CD4-positive, CD25-positive, alpha-beta regulatory T cell (primary cell): ENCODE measurements at regions not wholly inside any gene's neighbourhood (a gene's known extent, or its start where the extent isn't known, plus 50 kb on each side); places are given as distances from the start of the nearest gene placed in this dataset.

ENCODE experiments used
- ATAC-seq, 2 donors: fragments of 150-1000 bp; cut with Tn5 transposase; one replicate each; pipeline ENCODE4 v1.10.0; 2021; ENCODE audit warnings: low read depth in 2 of 2, moderate number of reproducible peaks in 2 of 2, moderate library complexity in 1 of 2
- DNase-seq, 3 donors: peaks; one replicate each; pipeline versions ENCODE4 v3.0.0 to v3.0.0-alpha.2; 2012 to 2022; ENCODE audit warnings: mixed read lengths in 1 of 3
- H3K27ac ChIP-seq: one replicate; pipeline ENCODE4 v1.7.0; 2013; ENCODE audit warnings: mild to moderate bottlenecking, low read length; ENCODE audit not compliant: insufficient read depth, poor library complexity, severe bottlenecking
- H3K27me3 ChIP-seq: one replicate; pipeline ENCODE4 v1.7.0; 2013; ENCODE audit warnings: low read length; ENCODE audit not compliant: control insufficient read depth, insufficient read depth
- H3K36me3 ChIP-seq: one replicate; pipeline ENCODE4 v1.7.0; 2013; ENCODE audit warnings: mild to moderate bottlenecking, low read length, moderate library complexity; ENCODE audit not compliant: control insufficient read depth, insufficient read depth
- H3K4me1 ChIP-seq: 2 replicates; pipeline ENCODE4 v1.7.0; 2013; ENCODE audit warnings: mild to moderate bottlenecking, low read length; ENCODE audit not compliant: insufficient read depth, control insufficient read depth, poor library complexity, severe bottlenecking
- H3K4me3 ChIP-seq: one replicate; pipeline ENCODE4 v1.7.0; 2013; ENCODE audit warnings: low read depth, mild to moderate bottlenecking, low read length, moderate library complexity
- H3K9me3 ChIP-seq, 2 experiments: 1 replicate in 1 of 2; 2 replicates in 1 of 2; pipeline ENCODE4 v1.7.0; 2013; ENCODE audit warnings: low read length in 2 of 2, mild to moderate bottlenecking in 1 of 2, moderate library complexity in 1 of 2; ENCODE audit not compliant: control insufficient read depth in 2 of 2
- H3K27ac Mint-ChIP-seq, 3 donors: one replicate each; pipeline ENCODE4 v1.8.0; 2020 to 2022; ENCODE audit warnings: mild to moderate bottlenecking in 3 of 3, mixed read lengths in 3 of 3, moderate library complexity in 2 of 3
- H3K27me3 Mint-ChIP-seq: one replicate; pipeline ENCODE4 v1.8.0; 2022; ENCODE audit warnings: mild to moderate bottlenecking, mixed read lengths
- H3K36me3 Mint-ChIP-seq: one replicate; pipeline ENCODE4 v1.8.0; 2020; ENCODE audit warnings: mixed read lengths
- H3K4me1 Mint-ChIP-seq, 4 donors: one replicate each; pipeline ENCODE4 v1.8.0; 2020 to 2022; ENCODE audit warnings: mixed read lengths in 4 of 4, mild to moderate bottlenecking in 1 of 4
- H3K4me3 Mint-ChIP-seq, 4 donors: one replicate each; pipeline ENCODE4 v1.8.0; 2020 to 2022; ENCODE audit warnings: mild to moderate bottlenecking in 4 of 4, mixed read lengths in 4 of 4, moderate library complexity in 3 of 4
- H3K9me3 Mint-ChIP-seq, 7 donors: one replicate each; pipeline ENCODE4 v1.8.0; 2020 to 2022; ENCODE audit warnings: mixed read lengths in 7 of 7, mild to moderate bottlenecking in 3 of 7, moderate library complexity in 2 of 7

GRCh38 chr5:4156889-4157288, 561.3 kb downstream of the IRX1 start:
- H3K4me3 Mint-ChIP-seq, result no peak overlapping the region
- no peak overlapping the region for H3K27ac Mint-ChIP-seq
- no peak overlapping the region for H3K27ac ChIP-seq
- no peaks in the 10 kb centered on the region for H3K4me1 ChIP-seq
- no peaks in the 10 kb centered on the region for H3K36me3 Mint-ChIP-seq
- no peaks in the 10 kb centered on the region for H3K27me3 Mint-ChIP-seq
- no peaks in the 10 kb centered on the region for H3K9me3 ChIP-seq
- H3K9me3 Mint-ChIP-seq, result peaks cover 2 to 22% (median 5%) of the 10 kb centered on the region in 7 donors
- no peak for ATAC-seq
- no peaks in the 10 kb centered on the region for H3K27me3 ChIP-seq
- no peak for DNase-seq
- no peaks in the 10 kb centered on the region for H3K36me3 ChIP-seq
- no peak overlapping the region for H3K4me3 ChIP-seq
- H3K4me1 Mint-ChIP-seq, result no peaks in the 10 kb centered on the region

DNA sequence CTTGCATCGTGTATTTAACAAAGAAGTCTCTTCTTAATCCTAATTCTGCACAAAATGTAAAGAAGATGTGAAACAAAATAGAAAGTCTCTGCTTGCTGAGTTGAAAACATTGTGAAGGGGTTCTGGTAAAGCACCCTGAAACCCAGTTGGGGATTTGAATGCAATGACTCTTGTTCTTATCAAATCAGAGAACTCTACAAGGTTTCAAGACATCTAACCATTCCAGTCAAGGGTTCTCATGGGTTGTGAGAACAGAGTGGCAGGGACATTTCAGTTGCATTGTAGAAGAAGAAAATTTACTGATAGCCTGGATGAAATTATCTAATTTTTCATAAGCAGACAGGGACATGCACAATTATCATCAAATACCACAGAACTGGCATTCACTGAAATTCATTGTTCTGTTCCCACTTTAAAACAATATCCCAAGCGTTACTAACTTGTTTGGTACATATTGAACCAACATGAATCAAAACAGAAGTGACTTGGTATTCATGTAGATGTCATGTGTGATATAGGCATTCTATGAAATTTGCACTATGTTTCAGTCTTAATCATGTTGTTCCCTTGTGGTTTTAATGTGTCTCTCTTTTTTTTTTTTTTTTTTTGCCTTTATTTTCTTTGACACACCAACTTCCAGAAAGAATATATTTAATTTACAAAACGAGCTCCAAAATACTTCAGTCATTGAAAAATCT, 563.3 kb downstream of the IRX1 start:
- Histone ChIP-seq H3K4me1 (no peaks in the 10 kb centered on the region), H3K36me3 (no peaks in the 10 kb centered on the region), H3K9me3 (no peaks in the 10 kb centered on the region), H3K27me3 (no peaks in the 10 kb centered on the region), H3K27ac (no peak overlapping the region), H3K4me3 (no peak overlapping the region)
- Mint-ChIP-seq H3K27ac (no peak overlapping the region), H3K4me1 (no peaks in the 10 kb centered on the region), H3K36me3 (no peaks in the 10 kb centered on the region), H3K9me3 (peaks cover 2 to 19% (median 7%) of the 10 kb centered on the region in 7 donors), H3K27me3 (no peaks in the 10 kb centered on the region), H3K4me3 (no peak overlapping the region)
- no peak for DNase-seq
- ATAC-seq, result no peak

- no peak overlapping the region for H3K27ac Mint-ChIP-seq
- Histone ChIP-seq H3K4me3 (no peak overlapping the region), H3K27ac (no peak overlapping the region), H3K36me3 (no peaks in the 10 kb centered on the region), H3K27me3 (no peaks in the 10 kb centered on the region), H3K9me3 (no peaks in the 10 kb centered on the region), H3K4me1 (no peaks in the 10 kb centered on the region)
- DNase-seq (no peak), ATAC-seq (no peak)
- H3K4me3 Mint-ChIP-seq, result no peak overlapping the region
- no peaks in the 10 kb centered on the region for H3K27me3 Mint-ChIP-seq
- no peaks in the 10 kb centered on the region for H3K4me1 Mint-ChIP-seq
- no peaks in the 10 kb centered on the region for H3K36me3 Mint-ChIP-seq
- H3K9me3 Mint-ChIP-seq, result peaks cover 2 to 19% (median 7%) of the 10 kb centered on the region in 7 donors
These were observed 564.0 kb downstream of the IRX1 start for GRCh38 chr5:4159681-4160080.

- no peaks in the 10 kb centered on the region for H3K36me3 Mint-ChIP-seq
- Histone ChIP-seq H3K27me3 (no peaks in the 10 kb centered on the region), H3K36me3 (no peaks in the 10 kb centered on the region), H3K4me1 (no peaks in the 10 kb centered on the region), H3K27ac (no peak overlapping the region), H3K9me3 (no peaks in the 10 kb centered on the region), H3K4me3 (no peak overlapping the region)
- no peak overlapping the region for H3K4me3 Mint-ChIP-seq
- no peak overlapping the region for H3K27ac Mint-ChIP-seq
- no peak for ATAC-seq
- peaks cover 2 to 20% (median 7%) of the 10 kb centered on the region in 7 donors for H3K9me3 Mint-ChIP-seq
- no peak for DNase-seq
- H3K27me3 Mint-ChIP-seq, result no peaks in the 10 kb centered on the region
- H3K4me1 Mint-ChIP-seq, result no peaks in the 10 kb centered on the region
These were observed 568.5 kb downstream of the IRX1 start for GRCh38 chr5:4164167-4164566.

- no peak overlapping the region for H3K27ac ChIP-seq
- H3K36me3 ChIP-seq, result no peaks in the 10 kb centered on the region
- H3K4me1 ChIP-seq, result no peaks in the 10 kb centered on the region
- no peaks in the 10 kb centered on the region for H3K9me3 ChIP-seq
- Mint-ChIP-seq H3K4me1 (no peaks in the 10 kb centered on the region), H3K9me3 (peaks cover 0 to 19% (median 8%) of the 10 kb centered on the region in 7 donors), H3K27me3 (no peaks in the 10 kb centered on the region), H3K27ac (no peak overlapping the region), H3K36me3 (no peaks in the 10 kb centered on the region), H3K4me3 (no peak overlapping the region)
- ATAC-seq (no peak), DNase-seq (no peak)
- H3K4me3 ChIP-seq, result no peak overlapping the region
- no peaks in the 10 kb centered on the region for H3K27me3 ChIP-seq
These were observed 585.1 kb downstream of the IRX1 start for GRCh38 chr5:4180703-4181102.

GRCh38 chr5:4182144-4182543, 586.5 kb downstream of the IRX1 start:
- H3K9me3 ChIP-seq, result no peaks in the 10 kb centered on the region
- DNase-seq (no peak), ATAC-seq (no peak)
- no peaks in the 10 kb centered on the region for H3K4me1 ChIP-seq
- no peak overlapping the region for H3K27ac Mint-ChIP-seq
- H3K4me1 Mint-ChIP-seq, result peaks cover 0 to 4% (median 0%) of the 10 kb centered on the region in 4 donors
- H3K36me3 Mint-ChIP-seq, result no peaks in the 10 kb centered on the region
- H3K27me3 Mint-ChIP-seq, result no peaks in the 10 kb centered on the region
- no peaks in the 10 kb centered on the region for H3K27me3 ChIP-seq
- H3K4me3 ChIP-seq, result no peak overlapping the region
- no peak overlapping the region for H3K4me3 Mint-ChIP-seq
- H3K9me3 Mint-ChIP-seq, result peaks cover 0 to 20% (median 7%) of the 10 kb centered on the region in 7 donors
- no peaks in the 10 kb centered on the region for H3K36me3 ChIP-seq
- H3K27ac ChIP-seq, result no peak overlapping the region

- H3K9me3 ChIP-seq, result no peaks in the 10 kb centered on the region
- Mint-ChIP-seq H3K27ac (no peak overlapping the region), H3K9me3 (peaks cover 0 to 25% (median 7%) of the 10 kb centered on the region in 7 donors), H3K4me1 (peaks cover 0 to 4% (median 0%) of the 10 kb centered on the region in 4 donors), H3K27me3 (no peaks in the 10 kb centered on the region), H3K36me3 (no peaks in the 10 kb centered on the region), H3K4me3 (no peak overlapping the region)
- no peak for ATAC-seq
- H3K4me3 ChIP-seq, result no peak overlapping the region
- H3K36me3 ChIP-seq, result no peaks in the 10 kb centered on the region
- no peak for DNase-seq
- no peaks in the 10 kb centered on the region for H3K4me1 ChIP-seq
- H3K27ac ChIP-seq, result no peak overlapping the region
- no peaks in the 10 kb centered on the region for H3K27me3 ChIP-seq
These were observed 589.5 kb downstream of the IRX1 start for GRCh38 chr5:4185127-4185526.

GRCh38 chr5:4188704-4189103, 593.1 kb downstream of the IRX1 start:
- H3K9me3 ChIP-seq, result no peaks in the 10 kb centered on the region
- Mint-ChIP-seq H3K27me3 (no peaks in the 10 kb centered on the region), H3K36me3 (no peaks in the 10 kb centered on the region), H3K9me3 (peaks cover 0 to 22% (median 6%) of the 10 kb centered on the region in 7 donors), H3K4me1 (peaks cover 0 to 4% (median 0%) of the 10 kb centered on the region in 4 donors), H3K4me3 (no peak overlapping the region), H3K27ac (no peak overlapping the region)
- H3K27me3 ChIP-seq, result no peaks in the 10 kb centered on the region
- ATAC-seq (no peak), DNase-seq (no peak)
- no peaks in the 10 kb centered on the region for H3K36me3 ChIP-seq
- no peaks in the 10 kb centered on the region for H3K4me1 ChIP-seq
- no peak overlapping the region for H3K4me3 ChIP-seq
- H3K27ac ChIP-seq, result no peak overlapping the region
